NT2/D1 (cell line): ENCODE measurements at regions not wholly inside any gene's neighbourhood (a gene's known extent, or its start where the extent isn't known, plus 50 kb on each side); places are given as distances from the start of the nearest gene placed in this dataset.

Experiments
- DNase-seq: peaks from one replicate; pipeline ENCODE4 v3.0.0-alpha.2; 2011; ENCODE audit warnings: low read depth, low spot score
- H3K27me3 ChIP-seq: 2 replicates; pipeline ENCODE4 v1.6.0; 2011; ENCODE audit warnings: mild to moderate bottlenecking; ENCODE audit not compliant: insufficient read length, insufficient read depth
- H3K36me3 ChIP-seq: 2 replicates; pipeline ENCODE4 v1.6.1; 2011; ENCODE audit warnings: mild to moderate bottlenecking, low read length, mixed read lengths; ENCODE audit not compliant: insufficient read depth, insufficient read length
- H3K4me1 ChIP-seq: 2 replicates; pipeline ENCODE4 v1.5.1; 2011; ENCODE audit not compliant: insufficient read depth, insufficient read length
- H3K4me3 ChIP-seq: 2 replicates; pipeline ENCODE4 v1.5.1; 2011; ENCODE audit warnings: low read depth; ENCODE audit not compliant: insufficient read length
- H3K9ac ChIP-seq: 2 replicates; pipeline ENCODE4 v1.6.0; 2011; ENCODE audit warnings: low read depth; ENCODE audit not compliant: insufficient read length
- H3K9me3 ChIP-seq: 2 replicates; pipeline ENCODE4 v1.5.1; 2011; ENCODE audit warnings: mild to moderate bottlenecking, low read length; ENCODE audit not compliant: insufficient read depth
- SUZ12 ChIP-seq: IDR thresholded peaks from 2 replicates; pipeline ENCODE4 v1.6.1; 2011; ENCODE audit not compliant: insufficient read length, insufficient read depth; ENCODE audit errors: extremely low read depth
- YY1 ChIP-seq: IDR thresholded peaks from 2 replicates; pipeline ENCODE4 v1.6.1; 2011; ENCODE audit not compliant: insufficient read length, insufficient read depth
- ZNF274 ChIP-seq: IDR thresholded peaks from 2 replicates; pipeline ENCODE4 v1.6.1; 2011; ENCODE audit warnings: mild to moderate bottlenecking, low read depth, low read length

GRCh38 chr10:4482659-4483058 lies 343.3 kb upstream of the AKR1E2 start:
- H3K4me1 ChIP-seq: no peaks in the 10 kb centered on the region
- no peaks in the 10 kb centered on the region for H3K36me3 ChIP-seq
- DNase-seq: no peak
- H3K27me3 ChIP-seq: no peaks in the 10 kb centered on the region
- no peaks in the 10 kb centered on the region for H3K9me3 ChIP-seq
- TF ChIP-seq ZNF274 (no peak), SUZ12 (no peak), YY1 (no peak)
- H3K4me3 ChIP-seq: no peak overlapping the region
- H3K9ac ChIP-seq: no peak overlapping the region

- no peak for DNase-seq
- Histone ChIP-seq H3K36me3 (no peaks in the 10 kb centered on the region), H3K4me1 (no peaks in the 10 kb centered on the region), H3K4me3 (no peak overlapping the region), H3K9me3 (no peaks in the 10 kb centered on the region), H3K27me3 (no peaks in the 10 kb centered on the region), H3K9ac (no peak overlapping the region)
- TF ChIP-seq SUZ12 (no peak), YY1 (no peak), ZNF274 (no peak)
Measured at GRCh38 chr10:4481192-4481591, 344.8 kb upstream of the AKR1E2 start.

GRCh38 chr10:4479342-4479741 lies 346.7 kb upstream of the AKR1E2 start:
- TF ChIP-seq ZNF274 (no peak), SUZ12 (no peak), YY1 (no peak)
- Histone ChIP-seq H3K27me3 (no peaks in the 10 kb centered on the region), H3K9me3 (no peaks in the 10 kb centered on the region), H3K9ac (no peak overlapping the region), H3K36me3 (no peaks in the 10 kb centered on the region), H3K4me1 (no peaks in the 10 kb centered on the region), H3K4me3 (no peak overlapping the region)
- no peak for DNase-seq

GRCh38 chr10:4477664-4478063 lies 348.3 kb upstream of the AKR1E2 start:
- H3K36me3 ChIP-seq: no peaks in the 10 kb centered on the region
- no peaks in the 10 kb centered on the region for H3K27me3 ChIP-seq
- H3K9ac ChIP-seq: no peak overlapping the region
- H3K9me3 ChIP-seq: no peaks in the 10 kb centered on the region
- no peak for DNase-seq
- H3K4me3 ChIP-seq: no peak overlapping the region
- H3K4me1 ChIP-seq: no peaks in the 10 kb centered on the region
- no peak for TF ChIP-seq SUZ12
- TF ChIP-seq YY1: no peak
- TF ChIP-seq ZNF274: no peak

GRCh38 chr10:4475827-4476490 lies 350.0 kb upstream of the AKR1E2 start:
- Histone ChIP-seq H3K27me3 (no peaks in the 10 kb centered on the region), H3K9ac (no peak overlapping the region), H3K36me3 (no peaks in the 10 kb centered on the region), H3K4me3 (no peak overlapping the region), H3K4me1 (no peaks in the 10 kb centered on the region), H3K9me3 (no peaks in the 10 kb centered on the region)
- no peak for DNase-seq
- no peak for TF ChIP-seq YY1
- TF ChIP-seq SUZ12: no peak
- TF ChIP-seq ZNF274: no peak

- Histone ChIP-seq H3K36me3 (no peaks in the 10 kb centered on the region), H3K9ac (no peak overlapping the region), H3K4me1 (no peaks in the 10 kb centered on the region), H3K27me3 (no peaks in the 10 kb centered on the region), H3K4me3 (no peak overlapping the region), H3K9me3 (no peaks in the 10 kb centered on the region)
- DNase-seq: no peak
- TF ChIP-seq SUZ12: no peak
- TF ChIP-seq ZNF274: no peak
- no peak for TF ChIP-seq YY1
Measured at GRCh38 chr10:4474829-4475228, 351.2 kb upstream of the AKR1E2 start.

- Histone ChIP-seq H3K9ac (no peak overlapping the region), H3K4me3 (no peak overlapping the region), H3K9me3 (no peaks in the 10 kb centered on the region), H3K4me1 (no peaks in the 10 kb centered on the region), H3K27me3 (no peaks in the 10 kb centered on the region), H3K36me3 (no peaks in the 10 kb centered on the region)
- no peak for DNase-seq
- TF ChIP-seq ZNF274 (no peak), YY1 (no peak), SUZ12 (no peak)
Measured at GRCh38 chr10:4473977-4474376, 352.0 kb upstream of the AKR1E2 start.
